Osteoblast (primary cell): ENCODE measurements at regions not wholly inside any gene's neighbourhood (a gene's known extent, or its start where the extent isn't known, plus 50 kb on each side); places are given as distances from the start of the nearest gene placed in this dataset.

Experiments
- DNase-seq: peaks from one replicate; pipeline ENCODE4 v3.0.0; 2011; ENCODE audit warnings: low spot score, mixed read lengths; ENCODE audit not compliant: insufficient read length; ENCODE audit errors: missing footprints
- H2AFZ ChIP-seq: 2 replicates; pipeline ENCODE4 v1.6.0; 2011; ENCODE audit warnings: mild to moderate bottlenecking, low read length
- H3K27ac ChIP-seq: 2 replicates; pipeline ENCODE4 v1.5.1; 2011; ENCODE audit warnings: mild to moderate bottlenecking, low read depth, low read length, moderate library complexity
- H3K27me3 ChIP-seq: 2 replicates; pipeline ENCODE4 v1.6.0; 2012; ENCODE audit warnings: mild to moderate bottlenecking, control low read depth, inconsistent platforms, low read length, moderate library complexity; ENCODE audit not compliant: insufficient read depth
- H3K36me3 ChIP-seq: 2 replicates; pipeline ENCODE4 v1.5.1; 2011; ENCODE audit warnings: mild to moderate bottlenecking, low read length, control low read depth, moderate library complexity; ENCODE audit not compliant: insufficient read depth
- H3K4me1 ChIP-seq: 2 replicates; pipeline ENCODE4 v1.5.1; 2011; ENCODE audit warnings: mild to moderate bottlenecking, low read length, control low read depth, moderate library complexity; ENCODE audit not compliant: insufficient read depth
- H3K4me2 ChIP-seq: 2 replicates; pipeline ENCODE4 v1.6.0; 2011; ENCODE audit warnings: mild to moderate bottlenecking, low read length; ENCODE audit not compliant: insufficient read depth
- H3K4me3 ChIP-seq: fragments of 200-600 bp; sonication (generic); 3 replicates; pipeline ENCODE4 v1.5.1; 2012; ENCODE audit warnings: mild to moderate bottlenecking, low read length, inconsistent platforms; ENCODE audit not compliant: insufficient read depth
- H3K79me2 ChIP-seq: 2 replicates; pipeline ENCODE4 v1.6.0; 2012; ENCODE audit warnings: mild to moderate bottlenecking, low read length, control low read depth, inconsistent platforms; ENCODE audit not compliant: insufficient read depth
- H3K9me3 ChIP-seq: 2 replicates; pipeline ENCODE4 v1.5.1; 2011; ENCODE audit warnings: low read depth, low read length, control low read depth
- H4K20me1 ChIP-seq: 2 replicates; pipeline ENCODE4 v1.6.0; 2012; ENCODE audit warnings: mild to moderate bottlenecking, low read length, control low read depth; ENCODE audit not compliant: insufficient read depth
- TF ChIP-seq, protein P1 (sequence below): IDR thresholded peaks from 2 replicates; pipeline ENCODE4 v1.5.1; 2011; ENCODE audit warnings: mild to moderate bottlenecking, low read depth, low read length, moderate library complexity; ENCODE audit errors: extremely low read depth

DNA sequence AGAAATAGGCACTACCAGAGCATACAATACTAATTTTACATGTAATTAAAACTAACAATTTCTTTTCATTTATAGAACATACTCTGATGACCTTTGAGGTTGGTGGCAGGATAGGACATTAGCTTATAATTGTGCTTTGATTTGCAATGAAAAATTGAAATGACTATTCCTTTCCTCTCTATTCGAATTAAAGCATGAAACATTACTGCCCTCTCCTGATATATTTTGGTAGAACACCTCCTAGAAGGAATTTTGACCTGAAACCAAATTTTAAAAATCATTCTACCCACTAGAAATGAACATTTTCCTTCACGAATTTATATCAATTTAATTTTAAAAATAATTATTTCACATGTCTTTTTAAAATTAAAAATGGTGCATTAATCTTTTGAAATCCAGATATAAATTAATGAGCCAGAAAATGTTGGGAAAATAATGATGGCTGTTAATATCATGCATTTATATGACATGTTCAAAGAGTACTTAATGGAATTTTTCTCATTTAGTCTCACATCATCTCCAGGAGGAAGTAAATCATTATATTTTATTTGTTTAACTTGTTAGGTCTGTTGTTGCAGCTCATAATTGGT is 556.3 kb upstream of the ARGLU1 start:
- Histone ChIP-seq H3K4me2 (no peak overlapping the region), H3K9me3 (no peaks in the 10 kb centered on the region), H3K27me3 (no peaks in the 10 kb centered on the region), H4K20me1 (no peaks in the 10 kb centered on the region), H3K4me1 (no peaks in the 10 kb centered on the region), H2AFZ (no peak overlapping the region), H3K27ac (no peak overlapping the region), H3K79me2 (no peaks in the 10 kb centered on the region), H3K36me3 (no peaks in the 10 kb centered on the region), H3K4me3 (no peak overlapping the region)
- TF ChIP-seq, protein P1, sequence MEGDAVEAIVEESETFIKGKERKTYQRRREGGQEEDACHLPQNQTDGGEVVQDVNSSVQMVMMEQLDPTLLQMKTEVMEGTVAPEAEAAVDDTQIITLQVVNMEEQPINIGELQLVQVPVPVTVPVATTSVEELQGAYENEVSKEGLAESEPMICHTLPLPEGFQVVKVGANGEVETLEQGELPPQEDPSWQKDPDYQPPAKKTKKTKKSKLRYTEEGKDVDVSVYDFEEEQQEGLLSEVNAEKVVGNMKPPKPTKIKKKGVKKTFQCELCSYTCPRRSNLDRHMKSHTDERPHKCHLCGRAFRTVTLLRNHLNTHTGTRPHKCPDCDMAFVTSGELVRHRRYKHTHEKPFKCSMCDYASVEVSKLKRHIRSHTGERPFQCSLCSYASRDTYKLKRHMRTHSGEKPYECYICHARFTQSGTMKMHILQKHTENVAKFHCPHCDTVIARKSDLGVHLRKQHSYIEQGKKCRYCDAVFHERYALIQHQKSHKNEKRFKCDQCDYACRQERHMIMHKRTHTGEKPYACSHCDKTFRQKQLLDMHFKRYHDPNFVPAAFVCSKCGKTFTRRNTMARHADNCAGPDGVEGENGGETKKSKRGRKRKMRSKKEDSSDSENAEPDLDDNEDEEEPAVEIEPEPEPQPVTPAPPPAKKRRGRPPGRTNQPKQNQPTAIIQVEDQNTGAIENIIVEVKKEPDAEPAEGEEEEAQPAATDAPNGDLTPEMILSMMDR = peak; percentile 34
- DNase-seq = no peak

- no peaks in the 10 kb centered on the region for H4K20me1 ChIP-seq
- H3K4me2 ChIP-seq = no peak overlapping the region
- no peak for DNase-seq
- TF ChIP-seq, protein P1 = no peak
- no peaks in the 10 kb centered on the region for H3K4me1 ChIP-seq
- no peaks in the 10 kb centered on the region for H3K9me3 ChIP-seq
- H3K36me3 ChIP-seq = no peaks in the 10 kb centered on the region
- no peaks in the 10 kb centered on the region for H3K79me2 ChIP-seq
- H2AFZ ChIP-seq = no peak overlapping the region
- H3K27ac ChIP-seq = no peak overlapping the region
- no peaks in the 10 kb centered on the region for H3K27me3 ChIP-seq
- H3K4me3 ChIP-seq = no peak overlapping the region
Observed at GRCh38 chr13:107121793-107122192, 553.9 kb upstream of the ARGLU1 start.

DNA sequence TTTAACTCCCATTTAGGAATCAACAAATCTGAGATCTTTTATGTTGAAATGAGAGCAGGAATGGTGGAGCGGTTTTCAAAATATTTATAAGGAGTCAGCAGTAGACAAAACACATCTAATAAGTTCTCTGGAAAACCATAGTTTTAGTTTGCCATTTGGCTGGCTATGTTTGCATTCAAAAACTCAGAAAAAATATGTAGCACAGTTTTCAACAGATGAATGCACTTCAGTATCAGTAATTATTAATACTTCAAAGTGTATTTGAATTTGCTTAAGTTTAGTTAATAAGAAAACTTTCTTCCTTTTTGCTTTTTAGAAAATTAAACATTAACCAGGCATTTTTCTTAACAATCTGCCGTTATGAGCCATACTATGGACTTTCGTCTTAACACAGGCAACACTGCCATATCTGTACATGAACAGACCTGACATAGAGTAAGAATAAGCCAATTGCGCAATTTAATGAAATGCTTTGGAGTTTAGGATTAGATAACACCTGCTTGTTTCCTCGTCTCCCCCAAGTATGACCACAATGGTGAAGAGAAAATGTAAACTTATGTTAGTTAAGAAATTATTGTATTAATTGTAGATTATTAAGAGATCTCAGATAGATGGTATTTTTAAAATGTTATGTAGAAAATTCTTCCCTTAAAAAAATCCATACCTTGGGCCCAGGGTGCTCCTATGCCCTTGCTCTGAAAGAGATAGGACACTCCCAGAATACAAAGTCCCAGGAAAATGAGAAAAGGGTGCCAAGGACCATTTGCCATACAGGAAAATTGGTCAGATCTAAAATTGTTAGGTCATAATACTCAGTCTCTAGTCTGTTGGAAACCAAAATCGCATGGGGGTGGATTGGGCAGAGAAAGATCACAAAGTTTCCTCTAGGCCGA is 552.3 kb upstream of the ARGLU1 start:
- H3K36me3 ChIP-seq = no peaks in the 10 kb centered on the region
- no peaks in the 10 kb centered on the region for H3K27me3 ChIP-seq
- no peak overlapping the region for H3K4me2 ChIP-seq
- H3K4me3 ChIP-seq = no peak overlapping the region
- H3K4me1 ChIP-seq = no peaks in the 10 kb centered on the region
- no peak overlapping the region for H2AFZ ChIP-seq
- no peaks in the 10 kb centered on the region for H3K9me3 ChIP-seq
- DNase-seq = no peak
- TF ChIP-seq, protein P1 = no peak
- no peaks in the 10 kb centered on the region for H4K20me1 ChIP-seq
- no peak overlapping the region for H3K27ac ChIP-seq
- H3K79me2 ChIP-seq = no peaks in the 10 kb centered on the region

GRCh38 chr13:107118506-107118905 is 550.6 kb upstream of the ARGLU1 start:
- no peaks in the 10 kb centered on the region for H4K20me1 ChIP-seq

More at GRCh38 chr13:107118506-107118905, 550.6 kb upstream of the ARGLU1 start:
- Histone ChIP-seq H3K4me3 (no peak overlapping the region), H3K36me3 (no peaks in the 10 kb centered on the region), H3K27me3 (no peaks in the 10 kb centered on the region), H3K4me1 (no peaks in the 10 kb centered on the region), H3K4me2 (no peak overlapping the region), H2AFZ (no peak overlapping the region), H3K79me2 (no peaks in the 10 kb centered on the region), H3K9me3 (no peaks in the 10 kb centered on the region), H3K27ac (no peak overlapping the region)
- DNase-seq = no peak
- TF ChIP-seq, protein P1 = no peak
